K562 (cell line): ENCODE measurements at regions not wholly inside any gene's neighbourhood (a gene's known extent, or its start where the extent isn't known, plus 50 kb on each side); places are given as distances from the start of the nearest gene placed in this dataset.

Experiments used
- ATAC-seq: fragments of 200-7000 bp; cut with Tn5 transposase; 3 replicates; pipeline ENCODE4 v1.9.1; 2020; ENCODE audit warnings: moderate library complexity
- BruUV-seq: library from RNA; stranded (reverse); fragments of 400-500 nt; replicated peaks from 2 replicates; lab custom pipeline; 2021; lab: Mats Ljungman, UMichigan
- CTCF ChIA-PET: fragments of 300-600 bp; formaldehyde crosslinking; extraction: SDS; loops from one replicate; lab custom pipeline; 2021; ENCODE audit warnings: low intra/inter-chr PET ratio; lab: Yijun Ruan, JAX
- POLR2A ChIA-PET: fragments of 300-600, 350-650 bp; sonication (Branson Sonifier 250); formaldehyde crosslinking; extraction: SDS; loops from one replicate; lab custom pipeline; 2021; ENCODE audit warnings: antibody characterized with exemption, inconsistent platforms; lab: Yijun Ruan, JAX
- DNase-seq, 4 experiments: peaks; one replicate each; pipeline versions ENCODE4 v3.0.0 to v3.0.0-alpha.2; 2011 to 2018; ENCODE audit warnings: low spot score in 3 of 4, mixed read lengths in 3 of 4; ENCODE audit errors: extremely low read depth in 1 of 4
- FAIRE-seq: peaks from 2 replicates; lab custom pipeline; 2011; peaks lifted over from hg19 to GRCh38; lab: Jason Lieb, UNC
- H2AFZ ChIP-seq: 2 replicates; pipeline ENCODE4 v1.6.0; 2011; ENCODE audit warnings: low read depth, low read length, control low read depth, inconsistent platforms
- H3K27ac ChIP-seq: fragments of 200-600 bp; 3 replicates; pipeline ENCODE4 v1.8.0; 2011; ENCODE audit warnings: low read depth, mild to moderate bottlenecking, control low read depth, inconsistent platforms, low read length, moderate library complexity, mixed read lengths; ENCODE audit errors: extremely low read depth
- H3K27me3 ChIP-seq, 2 experiments: fragments of 300-600 bp in 1 of 2; 2 replicates in 1 of 2; 3 replicates in 1 of 2; pipeline versions ENCODE4 v1.6.0 to v1.8.0; 2011; ENCODE audit warnings: inconsistent platforms in 2 of 2, low read length in 2 of 2, mild to moderate bottlenecking in 1 of 2, mixed read lengths in 1 of 2, moderate library complexity in 1 of 2; ENCODE audit not compliant: control insufficient read depth in 2 of 2, insufficient read depth in 2 of 2
- H3K36me3 ChIP-seq: fragments of 300-600 bp; 3 replicates; pipeline ENCODE4 v1.8.0; 2011; ENCODE audit warnings: mild to moderate bottlenecking, low read length, inconsistent platforms; ENCODE audit not compliant: control insufficient read depth, insufficient read depth
- H3K4me1 ChIP-seq, 2 experiments: fragments of 200-600 bp in 1 of 2; replicated peaks in 1 of 2; 2 replicates in 1 of 2; 3 replicates in 1 of 2; pipeline versions ENCODE4 v1.5.1 to v1.8.0; 2011; ENCODE audit warnings: inconsistent platforms in 2 of 2, low read length in 2 of 2, mild to moderate bottlenecking in 1 of 2, mixed read lengths in 1 of 2, moderate library complexity in 1 of 2; ENCODE audit not compliant: control insufficient read depth in 2 of 2, insufficient read depth in 2 of 2
- H3K4me2 ChIP-seq: 2 replicates; pipeline ENCODE4 v1.6.1; 2011; ENCODE audit warnings: low read length, control low read depth, inconsistent platforms, mixed read lengths; ENCODE audit not compliant: insufficient read depth
- H3K4me3 ChIP-seq: fragments of 200-600 bp; sonication (generic), shearing (Covaris generic); 2 replicates; pipeline ENCODE4 v1.5.1; 2016; ENCODE audit warnings: control low read depth, inconsistent platforms
- H3K79me2 ChIP-seq: fragments of 200-600 bp; 3 replicates; pipeline ENCODE4 v1.8.0; 2011; ENCODE audit warnings: low read length, inconsistent platforms; ENCODE audit not compliant: control insufficient read depth, insufficient read depth
- H3K9ac ChIP-seq, 2 experiments: 2 replicates each; pipeline versions ENCODE4 v1.6.0 to v1.6.1; 2011; ENCODE audit warnings: low read depth in 2 of 2, low read length in 2 of 2, control low read depth in 1 of 2, inconsistent platforms in 1 of 2, mild to moderate bottlenecking in 1 of 2, mixed read lengths in 1 of 2; ENCODE audit not compliant: insufficient read depth in 1 of 2
- H3K9me1 ChIP-seq: one replicate; pipeline ENCODE4 v1.6.0; 2011; ENCODE audit warnings: inconsistent platforms, mild to moderate bottlenecking, low read length, moderate library complexity; ENCODE audit not compliant: control insufficient read depth, insufficient read depth
- H3K9me3 ChIP-seq: replicated peaks from 2 replicates; pipeline ENCODE4 v1.5.1; 2011; ENCODE audit warnings: low read depth, low read length, inconsistent platforms; ENCODE audit not compliant: control insufficient read depth, insufficient read depth
- H4K20me1 ChIP-seq: replicated peaks from 2 replicates; pipeline ENCODE4 v1.6.1; 2011; ENCODE audit warnings: low read length, inconsistent platforms, mixed read lengths; ENCODE audit not compliant: control insufficient read depth, insufficient read depth
- ADNP ChIP-seq: fragments of 200-800 bp; sonication (Bioruptor generic); IDR thresholded peaks from 2 replicates; pipeline ENCODE4 v1.6.1; 2016; ENCODE audit warnings: missing genetic modification characterization, missing compliant biosample characterization
- CHCHD3 ChIP-seq: fragments of 250-450 bp; sonication (Bioruptor Pico); IDR thresholded peaks from 2 replicates; pipeline ENCODE4 v2.1.2; 2022; ENCODE audit warnings: mild to moderate bottlenecking
- EP400 ChIP-seq: fragments of 450-650 bp; IDR thresholded peaks from 2 replicates; pipeline ENCODE4 v1.6.1; 2017; ENCODE audit warnings: antibody characterized with exemption, mild to moderate bottlenecking, moderate library complexity
- ESRRA ChIP-seq: fragments of 450-650 bp; IDR thresholded peaks from 2 replicates; pipeline ENCODE4 v1.6.1; 2014; ENCODE audit warnings: low read depth, mild to moderate bottlenecking, moderate library complexity, borderline replicate concordance
- FOXK1 ChIP-seq: sonication (generic); formaldehyde crosslinking; IDR thresholded peaks from 2 replicates; pipeline ENCODE4 v1.8.0; 2022; ENCODE audit warnings: missing genetic modification reagents, mild to moderate bottlenecking, borderline replicate concordance
- GATA2 ChIP-seq: sonication (generic); formaldehyde crosslinking; IDR thresholded peaks from 2 replicates; pipeline ENCODE4 v1.4.0; 2020; ENCODE audit warnings: mild to moderate bottlenecking, missing genetic modification reagents
- MXI1 ChIP-seq: IDR thresholded peaks from 2 replicates; pipeline ENCODE4 v1.6.1; 2011; ENCODE audit warnings: low read depth, mild to moderate bottlenecking, improper control_type of control experiment, low read length
- NCOR1 ChIP-seq: fragments of 450-650 bp; IDR thresholded peaks from 2 replicates; pipeline ENCODE4 v1.6.1; 2016; ENCODE audit warnings: mild to moderate bottlenecking, moderate library complexity
- ZNF121 ChIP-seq: sonication (generic); formaldehyde crosslinking; conservative IDR thresholded peaks from 2 replicates; pipeline ENCODE4 v1.8.0; 2022; ENCODE audit warnings: missing genetic modification reagents
- ZNF274 ChIP-seq: IDR thresholded peaks from 2 replicates; pipeline ENCODE4 v1.6.1; 2011; ENCODE audit warnings: low read depth, mild to moderate bottlenecking, low read length, moderate library complexity, borderline replicate concordance
- ZNF551 ChIP-seq: fragments of 250-450 bp; sonication (Bioruptor Pico); IDR thresholded peaks from 2 replicates; pipeline ENCODE4 v1.5.0; 2021; ENCODE audit warnings: mild to moderate bottlenecking, moderate library complexity
- ZNF583 ChIP-seq: fragments of 250-450 bp; sonication (Bioruptor Pico); IDR thresholded peaks from 2 replicates; pipeline ENCODE4 v1.4.0; 2020
- ZNF79 ChIP-seq: fragments of 250-450 bp; sonication (Bioruptor Pico); IDR thresholded peaks from 2 replicates; pipeline ENCODE4 v1.4.0; 2020; ENCODE audit warnings: low read depth, mild to moderate bottlenecking, moderate library complexity
- WGBS: fragments of 100-300 bp; shearing (Covaris generic); methylation state at CpG from one replicate; pipeline ENCODE4 v1.1.6; 2016; ENCODE audit warnings: low coverage, mixed read lengths; ENCODE audit not compliant: insufficient coverage; ENCODE audit errors: missing lambda C conversion rate; 5-methylcytosine and 5-hydroxymethylcytosine counted together
- in situ Hi-C: fragments of 300-500 bp; cut with MboI; formaldehyde crosslinking; loops from 4 replicates; pipeline ENCODE4 v1.15.0; 2018; ENCODE audit warnings: inconsistent platforms, mixed read lengths
- intact Hi-C: fragments of 100-400 bp; cut with micrococcal nuclease; formaldehyde crosslinking; loops from 2 replicates; pipeline ENCODE4 v1.14.2; 2022
- TF ChIP-seq, protein P1 (sequence below): fragments of 450-650 bp; IDR thresholded peaks from 2 replicates; pipeline ENCODE4 v1.6.1; 2017; ENCODE audit warnings: antibody characterized with exemption
- TF ChIP-seq, protein P2 (sequence below): IDR thresholded peaks from 2 replicates; pipeline ENCODE4 v1.6.1; 2011; ENCODE audit not compliant: insufficient read length; ENCODE audit errors: extremely low read depth
- TF ChIP-seq, protein P3 (sequence below): fragments of 450-650 bp; IDR thresholded peaks from 2 replicates; pipeline ENCODE4 v1.6.1; 2016; ENCODE audit warnings: antibody characterized with exemption
- TF ChIP-seq, protein P4 (sequence below): fragments of 250-450 bp; sonication (Bioruptor Pico); IDR thresholded peaks from 2 replicates; pipeline ENCODE4 v1.5.0; 2022; ENCODE audit warnings: mild to moderate bottlenecking

DNA sequence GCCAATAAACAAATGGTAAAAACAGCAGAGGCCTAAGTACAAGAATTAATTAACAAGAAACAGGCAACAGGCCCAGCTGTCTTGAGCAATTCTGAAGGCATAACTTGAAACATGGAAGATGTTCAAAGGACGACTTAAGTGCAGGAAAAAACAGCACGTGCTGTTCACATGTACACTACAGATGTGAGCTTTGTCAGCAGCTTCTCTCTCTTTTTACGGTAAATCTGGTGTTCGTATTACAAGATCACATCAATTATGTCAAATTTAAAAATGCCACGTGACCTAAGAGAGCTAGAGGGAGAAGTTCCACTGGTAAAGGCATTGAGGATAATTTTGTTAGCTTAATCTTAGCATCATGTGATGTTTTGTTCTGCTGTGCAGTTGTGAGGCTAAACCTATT is 281.1 kb downstream of the PSAT1 start:
- ATAC-seq (no peak), DNase-seq (no peak), FAIRE-seq (no peak)
- H3K9me1 ChIP-seq: no peaks in the 10 kb centered on the region
- H2AFZ ChIP-seq: no peak overlapping the region
- H3K4me1 ChIP-seq: no peaks in the 10 kb centered on the region
- WGBS: 0% methylated on average over 3 of the region's 5 CpGs
- TF ChIP-seq ESRRA (no peak), GATA2 (CRISPR knock-in tag) (no peak), MXI1 (no peak), ZNF583 (CRISPR knock-in tag) (no peak), ZNF551 (no peak), FOXK1 (no peak), NCOR1 (no peak), ZNF79 (CRISPR knock-in tag) (no peak), ADNP (no peak), EP400 (no peak), ZNF274 (no peak), ZNF121 (CRISPR knock-in tag) (no peak), CHCHD3 (CRISPR knock-in tag) (no peak)
- TF ChIP-seq, protein P1, sequence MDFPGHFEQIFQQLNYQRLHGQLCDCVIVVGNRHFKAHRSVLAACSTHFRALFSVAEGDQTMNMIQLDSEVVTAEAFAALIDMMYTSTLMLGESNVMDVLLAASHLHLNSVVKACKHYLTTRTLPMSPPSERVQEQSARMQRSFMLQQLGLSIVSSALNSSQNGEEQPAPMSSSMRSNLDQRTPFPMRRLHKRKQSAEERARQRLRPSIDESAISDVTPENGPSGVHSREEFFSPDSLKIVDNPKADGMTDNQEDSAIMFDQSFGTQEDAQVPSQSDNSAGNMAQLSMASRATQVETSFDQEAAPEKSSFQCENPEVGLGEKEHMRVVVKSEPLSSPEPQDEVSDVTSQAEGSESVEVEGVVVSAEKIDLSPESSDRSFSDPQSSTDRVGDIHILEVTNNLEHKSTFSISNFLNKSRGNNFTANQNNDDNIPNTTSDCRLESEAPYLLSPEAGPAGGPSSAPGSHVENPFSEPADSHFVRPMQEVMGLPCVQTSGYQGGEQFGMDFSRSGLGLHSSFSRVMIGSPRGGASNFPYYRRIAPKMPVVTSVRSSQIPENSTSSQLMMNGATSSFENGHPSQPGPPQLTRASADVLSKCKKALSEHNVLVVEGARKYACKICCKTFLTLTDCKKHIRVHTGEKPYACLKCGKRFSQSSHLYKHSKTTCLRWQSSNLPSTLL: no peak
- TF ChIP-seq, protein P2, sequence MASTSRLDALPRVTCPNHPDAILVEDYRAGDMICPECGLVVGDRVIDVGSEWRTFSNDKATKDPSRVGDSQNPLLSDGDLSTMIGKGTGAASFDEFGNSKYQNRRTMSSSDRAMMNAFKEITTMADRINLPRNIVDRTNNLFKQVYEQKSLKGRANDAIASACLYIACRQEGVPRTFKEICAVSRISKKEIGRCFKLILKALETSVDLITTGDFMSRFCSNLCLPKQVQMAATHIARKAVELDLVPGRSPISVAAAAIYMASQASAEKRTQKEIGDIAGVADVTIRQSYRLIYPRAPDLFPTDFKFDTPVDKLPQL: no peak
- TF ChIP-seq, protein P3, sequence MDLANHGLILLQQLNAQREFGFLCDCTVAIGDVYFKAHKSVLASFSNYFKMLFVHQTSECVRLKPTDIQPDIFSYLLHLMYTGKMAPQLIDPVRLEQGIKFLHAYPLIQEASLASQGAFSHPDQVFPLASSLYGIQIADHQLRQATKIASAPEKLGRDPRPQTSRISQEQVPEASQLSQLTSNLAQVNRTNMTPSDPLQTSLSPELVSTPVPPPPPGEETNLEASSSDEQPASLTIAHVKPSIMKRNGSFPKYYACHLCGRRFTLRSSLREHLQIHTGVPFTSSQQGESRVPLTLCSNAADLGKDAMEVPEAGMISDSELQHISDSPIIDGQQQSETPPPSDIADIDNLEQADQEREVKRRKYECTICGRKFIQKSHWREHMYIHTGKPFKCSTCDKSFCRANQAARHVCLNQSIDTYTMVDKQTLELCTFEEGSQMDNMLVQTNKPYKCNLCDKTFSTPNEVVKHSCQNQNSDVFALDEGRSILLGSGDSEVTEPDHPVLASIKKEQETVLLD: no peak
- TF ChIP-seq, protein P4, sequence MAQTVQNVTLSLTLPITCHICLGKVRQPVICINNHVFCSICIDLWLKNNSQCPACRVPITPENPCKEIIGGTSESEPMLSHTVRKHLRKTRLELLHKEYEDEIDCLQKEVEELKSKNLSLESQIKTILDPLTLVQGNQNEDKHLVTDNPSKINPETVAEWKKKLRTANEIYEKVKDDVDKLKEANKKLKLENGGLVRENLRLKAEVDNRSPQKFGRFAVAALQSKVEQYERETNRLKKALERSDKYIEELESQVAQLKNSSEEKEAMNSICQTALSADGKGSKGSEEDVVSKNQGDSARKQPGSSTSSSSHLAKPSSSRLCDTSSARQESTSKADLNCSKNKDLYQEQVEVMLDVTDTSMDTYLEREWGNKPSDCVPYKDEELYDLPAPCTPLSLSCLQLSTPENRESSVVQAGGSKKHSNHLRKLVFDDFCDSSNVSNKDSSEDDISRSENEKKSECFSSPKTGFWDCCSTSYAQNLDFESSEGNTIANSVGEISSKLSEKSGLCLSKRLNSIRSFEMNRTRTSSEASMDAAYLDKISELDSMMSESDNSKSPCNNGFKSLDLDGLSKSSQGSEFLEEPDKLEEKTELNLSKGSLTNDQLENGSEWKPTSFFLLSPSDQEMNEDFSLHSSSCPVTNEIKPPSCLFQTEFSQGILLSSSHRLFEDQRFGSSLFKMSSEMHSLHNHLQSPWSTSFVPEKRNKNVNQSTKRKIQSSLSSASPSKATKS (CRISPR knock-in tag): no peak
- H3K9me3 ChIP-seq: no peaks in the 10 kb centered on the region
- ChIA-PET POLR2A (no interaction called here), CTCF (no interaction called here)
- no peak overlapping the region for H3K4me3 ChIP-seq
- H3K79me2 ChIP-seq: no peaks in the 10 kb centered on the region
- no peaks in the 10 kb centered on the region for H3K27me3 ChIP-seq
- H3K4me2 ChIP-seq: no peak overlapping the region
- H3K9ac ChIP-seq: no peak overlapping the region
- intact Hi-C loops (no loop called here), in situ Hi-C loops (no loop called here)
- H3K36me3 ChIP-seq: no peaks in the 10 kb centered on the region
- no peak overlapping the region for H3K27ac ChIP-seq
- BruUV-seq: no TSS peak
- no peaks in the 10 kb centered on the region for H4K20me1 ChIP-seq
